Endothelial cell of umbilical vein (primary cell): ENCODE measurements at regions not wholly inside any gene's neighbourhood (a gene's known extent, or its start where the extent isn't known, plus 50 kb on each side); places are given as distances from the start of the nearest gene placed in this dataset.

Experiments used
- CTCF ChIP-seq, 2 donors: IDR thresholded peaks; 1 replicate in 1 of 2; 2 replicates in 1 of 2; pipeline ENCODE4 v1.5.1; 2011; ENCODE audit warnings: low read length in 2 of 2, mild to moderate bottlenecking in 2 of 2, moderate library complexity in 2 of 2, control low read depth in 1 of 2, inconsistent platforms in 1 of 2, low read depth in 1 of 2; ENCODE audit not compliant: insufficient read depth in 1 of 2; ENCODE audit errors: extremely low read depth in 1 of 2
- EZH2 ChIP-seq: IDR thresholded peaks from 2 replicates; pipeline ENCODE4 v1.6.1; 2012; ENCODE audit warnings: borderline replicate concordance, low read depth, mild to moderate bottlenecking, moderate library complexity, low read length, inconsistent platforms; ENCODE audit not compliant: severe bottlenecking
- FOS ChIP-seq: IDR thresholded peaks from 2 replicates; pipeline ENCODE4 v1.6.1; 2011; ENCODE audit warnings: mild to moderate bottlenecking, low read length, moderate library complexity, borderline replicate concordance; ENCODE audit not compliant: insufficient read depth
- GATA2 ChIP-seq: IDR thresholded peaks from 2 replicates; pipeline ENCODE4 v1.7.0; 2011; ENCODE audit warnings: low read depth, mild to moderate bottlenecking, moderate library complexity, mixed read lengths, low read length; ENCODE audit not compliant: insufficient read length, insufficient read depth
- JUN ChIP-seq: IDR thresholded peaks from 2 replicates; pipeline ENCODE4 v1.6.1; 2011; ENCODE audit warnings: borderline replicate concordance, low read depth; ENCODE audit not compliant: insufficient read length, insufficient read depth
- MAX ChIP-seq: IDR thresholded peaks from 2 replicates; pipeline ENCODE4 v1.6.1; 2011; ENCODE audit not compliant: insufficient read depth, insufficient read length
- MYC ChIP-seq: IDR thresholded peaks from one replicate; pipeline ENCODE4 v1.6.1; 2011; ENCODE audit warnings: mild to moderate bottlenecking, low read depth, low read length
- POLR2A ChIP-seq: IDR thresholded peaks from 2 replicates; pipeline ENCODE4 v1.6.1; 2012; ENCODE audit warnings: low read depth, mild to moderate bottlenecking, control low read depth, low read length
- POLR2AphosphoS5 ChIP-seq: IDR thresholded peaks from 2 replicates; pipeline ENCODE4 v1.6.1; 2012; ENCODE audit warnings: low read depth, mild to moderate bottlenecking, control low read depth, low read length, moderate library complexity; ENCODE audit not compliant: insufficient read depth

- TF ChIP-seq POLR2A (no peak), CTCF (IDR thresholded peaks at IDR 0.05; ENCODE audit: extremely low read depth in 1 of 2, insufficient read depth in 1 of 2, low read depth in 1 of 2, low read length in 2 of 2) (no peak), MYC (no peak), GATA2 (no peak), EZH2 (no peak), MAX (no peak), POLR2AphosphoS5 (no peak), JUN (no peak), FOS (no peak)
Measured at GRCh38 chr15:62452026-62452425, 286.9 kb upstream of the C2CD4B start.
